Liver (tissue), 3 donors: ENCODE measurements at regions not wholly inside any gene's neighbourhood (a gene's known extent, or its start where the extent isn't known, plus 50 kb on each side); places are given as distances from the start of the nearest gene placed in this dataset.

Experiments used
- EGR1 ChIP-seq, 2 donors: IDR thresholded peaks; 2 replicates each; pipeline ENCODE4 v1.6.1; 2016 to 2018; ENCODE audit warnings: antibody characterized with exemption in 2 of 2, low read depth in 2 of 2
- GABPA ChIP-seq, 2 donors: IDR thresholded peaks in 1 of 2; conservative IDR thresholded peaks in 1 of 2; 2 replicates each; pipeline ENCODE4 v1.6.1; 2016; ENCODE audit warnings: antibody characterized with exemption in 2 of 2, mild to moderate bottlenecking in 1 of 2, moderate library complexity in 1 of 2
- RAD21 ChIP-seq, 2 donors: IDR thresholded peaks; 2 replicates each; pipeline ENCODE4 v1.6.1; 2016; ENCODE audit warnings: antibody characterized with exemption in 2 of 2, mild to moderate bottlenecking in 2 of 2
- SP1 ChIP-seq: IDR thresholded peaks from 2 replicates; pipeline ENCODE4 v1.6.1; 2018; ENCODE audit warnings: antibody characterized with exemption, mild to moderate bottlenecking
- TAF1 ChIP-seq: conservative IDR thresholded peaks from 2 replicates; pipeline ENCODE4 v1.6.1; 2016; ENCODE audit warnings: antibody characterized with exemption, mild to moderate bottlenecking
- YY1 ChIP-seq: IDR thresholded peaks from 2 replicates; pipeline ENCODE4 v1.6.1; 2016; ENCODE audit warnings: antibody characterized with exemption, mild to moderate bottlenecking
- TF ChIP-seq, protein P1 (sequence below): fragments of 150-350 bp; IDR thresholded peaks from 2 replicates; pipeline ENCODE4 v1.5.1; 2017; ENCODE audit warnings: improper control_type of control experiment, low read depth, low read length; ENCODE audit not compliant: missing input control
- TF ChIP-seq, protein P2 (sequence below): IDR thresholded peaks from 2 replicates; pipeline ENCODE4 v1.6.1; 2016; ENCODE audit warnings: antibody characterized with exemption
- TF ChIP-seq, protein P3 (sequence below): IDR thresholded peaks from 2 replicates; pipeline ENCODE4 v1.6.1; 2016; ENCODE audit warnings: antibody characterized with exemption
- TF ChIP-seq, protein P4 (sequence below): IDR thresholded peaks from 2 replicates; pipeline ENCODE4 v1.6.1; 2016; ENCODE audit warnings: antibody characterized with exemption, mild to moderate bottlenecking
- donor health status: healthy.
- donor health status: healthy.

DNA sequence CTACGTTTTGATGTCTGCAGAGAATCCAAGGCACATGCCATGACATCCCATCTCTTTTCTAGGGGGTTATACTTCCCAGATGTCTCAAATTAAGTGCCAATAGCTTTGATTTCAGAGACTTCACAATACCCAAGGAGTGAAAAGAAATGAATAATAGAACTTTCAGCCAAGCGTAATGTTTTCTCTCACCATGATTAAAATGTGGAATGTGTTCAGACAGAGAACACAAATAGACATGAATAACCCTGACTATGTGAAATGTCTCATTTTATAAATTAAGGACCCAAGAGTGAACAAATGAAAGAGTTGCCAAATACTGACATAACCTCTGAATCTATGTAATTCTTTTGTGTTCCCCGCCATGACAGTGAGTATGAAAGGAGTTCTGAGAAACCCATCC, 123.6 kb upstream of the GAP43 start:
- TF ChIP-seq, protein P1, sequence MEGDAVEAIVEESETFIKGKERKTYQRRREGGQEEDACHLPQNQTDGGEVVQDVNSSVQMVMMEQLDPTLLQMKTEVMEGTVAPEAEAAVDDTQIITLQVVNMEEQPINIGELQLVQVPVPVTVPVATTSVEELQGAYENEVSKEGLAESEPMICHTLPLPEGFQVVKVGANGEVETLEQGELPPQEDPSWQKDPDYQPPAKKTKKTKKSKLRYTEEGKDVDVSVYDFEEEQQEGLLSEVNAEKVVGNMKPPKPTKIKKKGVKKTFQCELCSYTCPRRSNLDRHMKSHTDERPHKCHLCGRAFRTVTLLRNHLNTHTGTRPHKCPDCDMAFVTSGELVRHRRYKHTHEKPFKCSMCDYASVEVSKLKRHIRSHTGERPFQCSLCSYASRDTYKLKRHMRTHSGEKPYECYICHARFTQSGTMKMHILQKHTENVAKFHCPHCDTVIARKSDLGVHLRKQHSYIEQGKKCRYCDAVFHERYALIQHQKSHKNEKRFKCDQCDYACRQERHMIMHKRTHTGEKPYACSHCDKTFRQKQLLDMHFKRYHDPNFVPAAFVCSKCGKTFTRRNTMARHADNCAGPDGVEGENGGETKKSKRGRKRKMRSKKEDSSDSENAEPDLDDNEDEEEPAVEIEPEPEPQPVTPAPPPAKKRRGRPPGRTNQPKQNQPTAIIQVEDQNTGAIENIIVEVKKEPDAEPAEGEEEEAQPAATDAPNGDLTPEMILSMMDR, result no peak
- TF ChIP-seq, protein P2, sequence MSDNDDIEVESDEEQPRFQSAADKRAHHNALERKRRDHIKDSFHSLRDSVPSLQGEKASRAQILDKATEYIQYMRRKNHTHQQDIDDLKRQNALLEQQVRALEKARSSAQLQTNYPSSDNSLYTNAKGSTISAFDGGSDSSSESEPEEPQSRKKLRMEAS, result no peak
- TF ChIP-seq GABPA (IDR thresholded peaks at IDR 0.05 in 1 of 2, conservative IDR thresholded peaks at IDR 0.05 in 1 of 2), result no peak
- no peak for TF ChIP-seq YY1
- no peak for TF ChIP-seq RAD21 (IDR thresholded peaks at IDR 0.05)
- no peak for TF ChIP-seq SP1
- no peak for TF ChIP-seq TAF1
- TF ChIP-seq EGR1 (IDR thresholded peaks at IDR 0.05; ENCODE audit: low read depth in 2 of 2), result no peak
- TF ChIP-seq, protein P3, sequence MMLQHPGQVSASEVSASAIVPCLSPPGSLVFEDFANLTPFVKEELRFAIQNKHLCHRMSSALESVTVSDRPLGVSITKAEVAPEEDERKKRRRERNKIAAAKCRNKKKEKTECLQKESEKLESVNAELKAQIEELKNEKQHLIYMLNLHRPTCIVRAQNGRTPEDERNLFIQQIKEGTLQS, result no peak
- TF ChIP-seq, protein P4, sequence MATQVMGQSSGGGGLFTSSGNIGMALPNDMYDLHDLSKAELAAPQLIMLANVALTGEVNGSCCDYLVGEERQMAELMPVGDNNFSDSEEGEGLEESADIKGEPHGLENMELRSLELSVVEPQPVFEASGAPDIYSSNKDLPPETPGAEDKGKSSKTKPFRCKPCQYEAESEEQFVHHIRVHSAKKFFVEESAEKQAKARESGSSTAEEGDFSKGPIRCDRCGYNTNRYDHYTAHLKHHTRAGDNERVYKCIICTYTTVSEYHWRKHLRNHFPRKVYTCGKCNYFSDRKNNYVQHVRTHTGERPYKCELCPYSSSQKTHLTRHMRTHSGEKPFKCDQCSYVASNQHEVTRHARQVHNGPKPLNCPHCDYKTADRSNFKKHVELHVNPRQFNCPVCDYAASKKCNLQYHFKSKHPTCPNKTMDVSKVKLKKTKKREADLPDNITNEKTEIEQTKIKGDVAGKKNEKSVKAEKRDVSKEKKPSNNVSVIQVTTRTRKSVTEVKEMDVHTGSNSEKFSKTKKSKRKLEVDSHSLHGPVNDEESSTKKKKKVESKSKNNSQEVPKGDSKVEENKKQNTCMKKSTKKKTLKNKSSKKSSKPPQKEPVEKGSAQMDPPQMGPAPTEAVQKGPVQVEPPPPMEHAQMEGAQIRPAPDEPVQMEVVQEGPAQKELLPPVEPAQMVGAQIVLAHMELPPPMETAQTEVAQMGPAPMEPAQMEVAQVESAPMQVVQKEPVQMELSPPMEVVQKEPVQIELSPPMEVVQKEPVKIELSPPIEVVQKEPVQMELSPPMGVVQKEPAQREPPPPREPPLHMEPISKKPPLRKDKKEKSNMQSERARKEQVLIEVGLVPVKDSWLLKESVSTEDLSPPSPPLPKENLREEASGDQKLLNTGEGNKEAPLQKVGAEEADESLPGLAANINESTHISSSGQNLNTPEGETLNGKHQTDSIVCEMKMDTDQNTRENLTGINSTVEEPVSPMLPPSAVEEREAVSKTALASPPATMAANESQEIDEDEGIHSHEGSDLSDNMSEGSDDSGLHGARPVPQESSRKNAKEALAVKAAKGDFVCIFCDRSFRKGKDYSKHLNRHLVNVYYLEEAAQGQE, result no peak
